ENCODE measurements at regions not wholly inside any gene's neighbourhood (a gene's known extent, or its start where the extent isn't known, plus 50 kb on each side); places are given as distances from the start of the nearest gene placed in this dataset.

DNA sequence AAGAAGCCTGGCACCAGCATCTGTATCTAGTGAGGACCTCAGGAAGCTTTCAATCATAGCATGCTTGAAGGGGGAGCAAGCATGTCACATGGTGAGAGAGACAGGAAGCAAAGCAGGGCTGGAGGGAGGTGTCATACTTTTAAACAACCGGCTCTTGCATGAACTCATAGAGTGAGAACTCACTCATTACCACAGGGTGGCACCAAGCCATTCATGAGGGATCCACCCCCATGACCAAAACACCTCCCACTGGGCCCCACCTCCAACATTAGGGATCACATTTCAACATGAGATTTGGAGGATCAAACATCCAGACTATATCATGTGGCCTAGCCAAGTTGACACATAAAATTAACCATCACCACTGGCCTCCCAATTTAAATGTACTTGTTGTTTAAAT, 125.1 kb upstream of the KCND3 start:
- in situ Hi-C loops (cut with MboI; ENCODE audit: low sequenced_read_pairs) (no loop called here), dilution Hi-C loops (cut with HindIII; ENCODE audit: low sequenced_read_pairs, unreplicated experiment) (no loop called here), intact Hi-C loops (cut with micrococcal nuclease) (no loop called here)
- Histone ChIP-seq H2AFZ (replicated peaks; ENCODE audit: low read length, poor library complexity) (no peak overlapping the region), H3K56ac (ENCODE audit: extremely low read depth, insufficient read depth, low read length) (no peak overlapping the region), H3K4me3 (ENCODE audit: insufficient read depth, low read depth, low read length) (no peak overlapping the region), H2BK15ac (ENCODE audit: low read depth, low read length) (no peak overlapping the region), H3K79me1 (ENCODE audit: low read depth in 1 of 2, low read length in 2 of 2) (no peaks in the 10 kb centered on the region), H2AK9ac (replicated peaks; ENCODE audit: low read depth, low read length, poor library complexity) (no peak overlapping the region), H4K91ac (ENCODE audit: insufficient read depth, low read depth, low read length) (no peak overlapping the region), H3K27ac (ENCODE audit: insufficient read depth, low read length) (no peak overlapping the region), H3K36me3 (ENCODE audit: control insufficient read depth, insufficient read depth, low read length) (no peaks in the 10 kb centered on the region), H2BK5ac (ENCODE audit: low read depth, low read length, poor library complexity, severe bottlenecking) (no peak overlapping the region), H4K5ac (ENCODE audit: low read depth, low read length) (no peak overlapping the region), H3K9me1 (ENCODE audit: insufficient read depth, low read length) (no peaks in the 10 kb centered on the region), H4K8ac (ENCODE audit: low read depth in 2 of 2, low read length in 2 of 2) (no peak overlapping the region), H3K23ac (ENCODE audit: low read depth, low read length) (no peak overlapping the region), H3K14ac (replicated peaks; ENCODE audit: low read depth, low read length) (no peak overlapping the region), H3K9me3 (ENCODE audit: control insufficient read depth, insufficient read depth, low read length) (no peaks in the 10 kb centered on the region), H3K27me3 (ENCODE audit: control insufficient read depth, insufficient read depth, low read length) (no peaks in the 10 kb centered on the region), H4K20me1 (ENCODE audit: insufficient read depth, low read length) (no peaks in the 10 kb centered on the region), H2AK5ac (ENCODE audit: low read depth, low read length) (no peak overlapping the region), H3K9ac (ENCODE audit: low read depth, low read length) (no peak overlapping the region), H2BK120ac (ENCODE audit: low read depth, low read length) (no peak overlapping the region), H3K18ac (ENCODE audit: low read depth, low read length) (no peak overlapping the region), H3K4me1 (ENCODE audit: control insufficient read depth, insufficient read depth, low read length) (no peaks in the 10 kb centered on the region), H2BK20ac (ENCODE audit: low read depth, low read length) (no peak overlapping the region), H3K4ac (ENCODE audit: low read depth, low read length) (no peak overlapping the region), H3K4me2 (ENCODE audit: low read depth, low read length) (no peak overlapping the region)
- TF ChIP-seq CHD1 (IDR thresholded peaks at IDR 0.05; ENCODE audit: low read depth, low read length) (no peak), MXI1 (IDR thresholded peaks at IDR 0.05; ENCODE audit: borderline replicate concordance, low read depth, low read length) (no peak), RFX5 (IDR thresholded peaks at IDR 0.05; ENCODE audit: low read depth, low read length) (no peak), RAD21 (IDR thresholded peaks at IDR 0.05; ENCODE audit: low read length) (no peak), CEBPB (IDR thresholded peaks at IDR 0.05; ENCODE audit: low read depth, low read length) (no peak), MAZ (IDR thresholded peaks at IDR 0.05; ENCODE audit: borderline replicate concordance, low read depth, low read length) (no peak), SMC3 (IDR thresholded peaks at IDR 0.05; ENCODE audit: low read depth, low read length) (no peak), POLR2A (IDR thresholded peaks at IDR 0.05; ENCODE audit: low read depth, low read length) (no peak), RCOR1 (IDR thresholded peaks at IDR 0.05; ENCODE audit: insufficient replicate concordance, low read length) (no peak), MAFK (IDR thresholded peaks at IDR 0.05; ENCODE audit: low read depth, low read length) (no peak), BHLHE40 (IDR thresholded peaks at IDR 0.05; ENCODE audit: low read depth, low read length) (no peak), NFE2L2 (IDR thresholded peaks at IDR 0.05; ENCODE audit: low read depth, low read length) (no peak), FOS (IDR thresholded peaks at IDR 0.05; ENCODE audit: low read depth, low read length) (no peak)
- TF ChIP-seq, protein P1, sequence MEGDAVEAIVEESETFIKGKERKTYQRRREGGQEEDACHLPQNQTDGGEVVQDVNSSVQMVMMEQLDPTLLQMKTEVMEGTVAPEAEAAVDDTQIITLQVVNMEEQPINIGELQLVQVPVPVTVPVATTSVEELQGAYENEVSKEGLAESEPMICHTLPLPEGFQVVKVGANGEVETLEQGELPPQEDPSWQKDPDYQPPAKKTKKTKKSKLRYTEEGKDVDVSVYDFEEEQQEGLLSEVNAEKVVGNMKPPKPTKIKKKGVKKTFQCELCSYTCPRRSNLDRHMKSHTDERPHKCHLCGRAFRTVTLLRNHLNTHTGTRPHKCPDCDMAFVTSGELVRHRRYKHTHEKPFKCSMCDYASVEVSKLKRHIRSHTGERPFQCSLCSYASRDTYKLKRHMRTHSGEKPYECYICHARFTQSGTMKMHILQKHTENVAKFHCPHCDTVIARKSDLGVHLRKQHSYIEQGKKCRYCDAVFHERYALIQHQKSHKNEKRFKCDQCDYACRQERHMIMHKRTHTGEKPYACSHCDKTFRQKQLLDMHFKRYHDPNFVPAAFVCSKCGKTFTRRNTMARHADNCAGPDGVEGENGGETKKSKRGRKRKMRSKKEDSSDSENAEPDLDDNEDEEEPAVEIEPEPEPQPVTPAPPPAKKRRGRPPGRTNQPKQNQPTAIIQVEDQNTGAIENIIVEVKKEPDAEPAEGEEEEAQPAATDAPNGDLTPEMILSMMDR (conservative IDR thresholded peaks at IDR 0.05; ENCODE audit: low read depth, low read length) = no peak
- TF ChIP-seq, protein P2, sequence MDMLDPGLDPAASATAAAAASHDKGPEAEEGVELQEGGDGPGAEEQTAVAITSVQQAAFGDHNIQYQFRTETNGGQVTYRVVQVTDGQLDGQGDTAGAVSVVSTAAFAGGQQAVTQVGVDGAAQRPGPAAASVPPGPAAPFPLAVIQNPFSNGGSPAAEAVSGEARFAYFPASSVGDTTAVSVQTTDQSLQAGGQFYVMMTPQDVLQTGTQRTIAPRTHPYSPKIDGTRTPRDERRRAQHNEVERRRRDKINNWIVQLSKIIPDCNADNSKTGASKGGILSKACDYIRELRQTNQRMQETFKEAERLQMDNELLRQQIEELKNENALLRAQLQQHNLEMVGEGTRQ (IDR thresholded peaks at IDR 0.05; ENCODE audit: low read depth, low read length) = no peak
- TF ChIP-seq, protein P3, sequence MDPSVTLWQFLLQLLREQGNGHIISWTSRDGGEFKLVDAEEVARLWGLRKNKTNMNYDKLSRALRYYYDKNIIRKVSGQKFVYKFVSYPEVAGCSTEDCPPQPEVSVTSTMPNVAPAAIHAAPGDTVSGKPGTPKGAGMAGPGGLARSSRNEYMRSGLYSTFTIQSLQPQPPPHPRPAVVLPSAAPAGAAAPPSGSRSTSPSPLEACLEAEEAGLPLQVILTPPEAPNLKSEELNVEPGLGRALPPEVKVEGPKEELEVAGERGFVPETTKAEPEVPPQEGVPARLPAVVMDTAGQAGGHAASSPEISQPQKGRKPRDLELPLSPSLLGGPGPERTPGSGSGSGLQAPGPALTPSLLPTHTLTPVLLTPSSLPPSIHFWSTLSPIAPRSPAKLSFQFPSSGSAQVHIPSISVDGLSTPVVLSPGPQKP (IDR thresholded peaks at IDR 0.05; ENCODE audit: borderline replicate concordance, low read depth, low read length) = no peak
- ChIA-PET CTCF (no interaction called here), POLR2A (ENCODE audit: unreplicated experiment) (no interaction called here)
- DNase-seq = no peak
- no CpG with 5 or more reads among the region's 1 CpG for WGBS, 2 experiments (ENCODE audit: extremely low coverage in 2 of 2, insufficient read length in 1 of 2)
- BruUV-seq (replicated peaks) = no TSS peak
- no peak for ATAC-seq (ENCODE audit: low read depth)
